ENCODE measurements at regions not wholly inside any gene's neighbourhood (a gene's known extent, or its start where the extent isn't known, plus 50 kb on each side); places are given as distances from the start of the nearest gene placed in this dataset.
A peak's percentile ranks its signal among the peaks of the same experiment; 100 is the strongest.

- H2BK12ac ChIP-seq (ENCODE audit: low read length), result no peak overlapping the region
- no peak overlapping the region for H3K4me2 ChIP-seq (ENCODE audit: insufficient read depth, low read length, poor library complexity, severe bottlenecking)
- no peak overlapping the region for H2AFZ ChIP-seq (ENCODE audit: low read length)
- H2AK5ac ChIP-seq (ENCODE audit: low read depth, low read length), result no peak overlapping the region
- no peak overlapping the region for H4K8ac ChIP-seq (ENCODE audit: low read depth, low read length)
- H2BK5ac ChIP-seq (ENCODE audit: low read length), result no peak overlapping the region
- H4K91ac ChIP-seq (ENCODE audit: low read depth, low read length, poor library complexity), result no peak overlapping the region
- H3K14ac ChIP-seq (ENCODE audit: low read length), result no peak overlapping the region
- no peak overlapping the region for H3K9ac ChIP-seq (ENCODE audit: low read depth, low read length, poor library complexity)
- peaks cover 0 to 3% of the 10 kb centered on the region in 2 donors for H3K9me3 ChIP-seq (replicated peaks in 1 of 2; ENCODE audit: control insufficient read depth in 2 of 2, insufficient read depth in 1 of 2, low read depth in 1 of 2, low read length in 2 of 2)
- DNase-seq (ENCODE audit: low spot score), result no peak
- H2BK15ac ChIP-seq (ENCODE audit: low read length), result no peak overlapping the region
- no CpG with 5 or more reads among the region's 2 CpGs for WGBS, 2 donors (ENCODE audit: extremely low coverage in 2 of 2, insufficient read length in 2 of 2, insufficient replicate concordance in 1 of 2)
- H3K18ac ChIP-seq (ENCODE audit: low read length), result no peak overlapping the region
- no peaks in the 10 kb centered on the region for H3K79me1 ChIP-seq (ENCODE audit: low read depth, low read length)
- H2BK120ac ChIP-seq (ENCODE audit: low read depth, low read length), result no peak overlapping the region
- H3K4me1 ChIP-seq (ENCODE audit: control insufficient read depth in 2 of 2, insufficient read depth in 1 of 2, low read depth in 1 of 2, low read length in 2 of 2), result peaks cover 4 to 8% of the 10 kb centered on the region in 2 donors
- no peak overlapping the region for H3K23ac ChIP-seq (ENCODE audit: low read depth, low read length, poor library complexity)
- H3K4ac ChIP-seq (ENCODE audit: low read length), result no peak overlapping the region
- H3K27me3 ChIP-seq (ENCODE audit: control insufficient read depth in 3 of 3, insufficient read depth in 3 of 3, low read depth in 1 of 3, low read length in 3 of 3), result no peaks in the 10 kb centered on the region
- H3K36me3 ChIP-seq (replicated peaks in 1 of 2; ENCODE audit: control insufficient read depth in 2 of 2, insufficient read depth in 2 of 2, low read length in 2 of 2), result no peaks in the 10 kb centered on the region
- H3K27ac ChIP-seq (replicated peaks; ENCODE audit: low read length), result no peak overlapping the region
- H3K4me3 ChIP-seq (ENCODE audit: low read length in 2 of 2), result no peak overlapping the region
Observed at GRCh38 chr7:49243521-49243920, 319.2 kb downstream of the CDC14C start.

- Histone ChIP-seq H3K4me3 (ENCODE audit: low read length in 2 of 2) (no peak overlapping the region), H2AFZ (ENCODE audit: low read length) (peak overlapping the region; percentile 43), H2AK5ac (ENCODE audit: low read depth, low read length) (no peak overlapping the region), H3K79me1 (ENCODE audit: low read depth, low read length) (no peaks in the 10 kb centered on the region), H3K9ac (ENCODE audit: low read depth, low read length, poor library complexity) (no peak overlapping the region), H2BK5ac (ENCODE audit: low read length) (no peak overlapping the region), H3K18ac (ENCODE audit: low read length) (no peak overlapping the region), H3K9me3 (replicated peaks in 1 of 2; ENCODE audit: control insufficient read depth in 2 of 2, insufficient read depth in 1 of 2, low read depth in 1 of 2, low read length in 2 of 2) (peaks cover 0 to 2% of the 10 kb centered on the region in 2 donors), H3K4me1 (ENCODE audit: control insufficient read depth in 2 of 2, insufficient read depth in 1 of 2, low read depth in 1 of 2, low read length in 2 of 2) (peaks cover 4 to 8% of the 10 kb centered on the region in 2 donors), H3K23ac (ENCODE audit: low read depth, low read length, poor library complexity) (no peak overlapping the region), H4K8ac (ENCODE audit: low read depth, low read length) (no peak overlapping the region), H2BK12ac (ENCODE audit: low read length) (no peak overlapping the region), H3K4me2 (ENCODE audit: insufficient read depth, low read length, poor library complexity, severe bottlenecking) (no peak overlapping the region), H3K14ac (ENCODE audit: low read length) (no peak overlapping the region), H3K4ac (ENCODE audit: low read length) (no peak overlapping the region), H3K36me3 (replicated peaks in 1 of 2; ENCODE audit: control insufficient read depth in 2 of 2, insufficient read depth in 2 of 2, low read length in 2 of 2) (no peaks in the 10 kb centered on the region), H4K91ac (ENCODE audit: low read depth, low read length, poor library complexity) (no peak overlapping the region), H2BK15ac (ENCODE audit: low read length) (no peak overlapping the region), H3K27me3 (ENCODE audit: control insufficient read depth in 3 of 3, insufficient read depth in 3 of 3, low read depth in 1 of 3, low read length in 3 of 3) (no peaks in the 10 kb centered on the region), H3K27ac (replicated peaks; ENCODE audit: low read length) (no peak overlapping the region), H2BK120ac (ENCODE audit: low read depth, low read length) (no peak overlapping the region)
- no CpG with 5 or more reads among the region's 1 CpG for WGBS, 2 donors (ENCODE audit: extremely low coverage in 2 of 2, insufficient read length in 2 of 2, insufficient replicate concordance in 1 of 2)
- no peak for DNase-seq (ENCODE audit: low spot score)
Observed at GRCh38 chr7:49244543-49244942, 320.2 kb downstream of the CDC14C start.

GRCh38 chr7:49245062-49245461, 320.7 kb downstream of the CDC14C start:
- Histone ChIP-seq H2BK15ac (ENCODE audit: low read length) (no peak overlapping the region), H3K36me3 (replicated peaks in 1 of 2; ENCODE audit: control insufficient read depth in 2 of 2, insufficient read depth in 2 of 2, low read length in 2 of 2) (no peaks in the 10 kb centered on the region), H2BK5ac (ENCODE audit: low read length) (no peak overlapping the region), H2BK120ac (ENCODE audit: low read depth, low read length) (no peak overlapping the region), H3K4me2 (ENCODE audit: insufficient read depth, low read length, poor library complexity, severe bottlenecking) (no peak overlapping the region), H3K27me3 (ENCODE audit: control insufficient read depth in 3 of 3, insufficient read depth in 3 of 3, low read depth in 1 of 3, low read length in 3 of 3) (no peaks in the 10 kb centered on the region), H2BK12ac (ENCODE audit: low read length) (no peak overlapping the region), H3K27ac (replicated peaks; ENCODE audit: low read length) (no peak overlapping the region), H3K4ac (ENCODE audit: low read length) (no peak overlapping the region), H2AK5ac (ENCODE audit: low read depth, low read length) (no peak overlapping the region), H3K4me3 (ENCODE audit: low read length in 2 of 2) (no peak overlapping the region), H2AFZ (ENCODE audit: low read length) (peak overlapping the region; percentile 43), H3K9ac (ENCODE audit: low read depth, low read length, poor library complexity) (no peak overlapping the region), H3K79me1 (ENCODE audit: low read depth, low read length) (no peaks in the 10 kb centered on the region), H4K8ac (ENCODE audit: low read depth, low read length) (no peak overlapping the region), H3K14ac (ENCODE audit: low read length) (no peak overlapping the region), H3K23ac (ENCODE audit: low read depth, low read length, poor library complexity) (no peak overlapping the region), H3K4me1 (ENCODE audit: control insufficient read depth in 2 of 2, insufficient read depth in 1 of 2, low read depth in 1 of 2, low read length in 2 of 2) (peaks cover 4 to 8% of the 10 kb centered on the region in 2 donors), H4K91ac (ENCODE audit: low read depth, low read length, poor library complexity) (no peak overlapping the region), H3K18ac (ENCODE audit: low read length) (no peak overlapping the region), H3K9me3 (replicated peaks in 1 of 2; ENCODE audit: control insufficient read depth in 2 of 2, insufficient read depth in 1 of 2, low read depth in 1 of 2, low read length in 2 of 2) (no peaks in the 10 kb centered on the region)
- DNase-seq (ENCODE audit: low spot score), result no peak
- WGBS, 2 donors (ENCODE audit: extremely low coverage in 2 of 2, insufficient read length in 2 of 2, insufficient replicate concordance in 1 of 2), result no CpG with 5 or more reads among the region's 3 CpGs

- no peaks in the 10 kb centered on the region for H3K9me3 ChIP-seq (replicated peaks in 1 of 2; ENCODE audit: control insufficient read depth in 2 of 2, insufficient read depth in 1 of 2, low read depth in 1 of 2, low read length in 2 of 2)
- no CpG with 5 or more reads among the region's 3 CpGs for WGBS, 2 donors (ENCODE audit: extremely low coverage in 2 of 2, insufficient read length in 2 of 2, insufficient replicate concordance in 1 of 2)
- H3K4me3 ChIP-seq (ENCODE audit: low read length in 2 of 2), result no peak overlapping the region
- no peak overlapping the region for H3K27ac ChIP-seq (replicated peaks; ENCODE audit: low read length)
- no peaks in the 10 kb centered on the region for H3K79me1 ChIP-seq (ENCODE audit: low read depth, low read length)
- no peak overlapping the region for H3K4ac ChIP-seq (ENCODE audit: low read length)
- H3K36me3 ChIP-seq (replicated peaks in 1 of 2; ENCODE audit: control insufficient read depth in 2 of 2, insufficient read depth in 2 of 2, low read length in 2 of 2), result no peaks in the 10 kb centered on the region
- H2AK5ac ChIP-seq (ENCODE audit: low read depth, low read length), result no peak overlapping the region
- peaks cover 4 to 8% of the 10 kb centered on the region in 2 donors for H3K4me1 ChIP-seq (ENCODE audit: control insufficient read depth in 2 of 2, insufficient read depth in 1 of 2, low read depth in 1 of 2, low read length in 2 of 2)
- no peak overlapping the region for H3K23ac ChIP-seq (ENCODE audit: low read depth, low read length, poor library complexity)
- H2BK5ac ChIP-seq (ENCODE audit: low read length), result no peak overlapping the region
- H2AFZ ChIP-seq (ENCODE audit: low read length), result peak overlapping the region; percentile 66
- H2BK120ac ChIP-seq (ENCODE audit: low read depth, low read length), result no peak overlapping the region
- H2BK12ac ChIP-seq (ENCODE audit: low read length), result no peak overlapping the region
- H4K91ac ChIP-seq (ENCODE audit: low read depth, low read length, poor library complexity), result no peak overlapping the region
- no peak overlapping the region for H4K8ac ChIP-seq (ENCODE audit: low read depth, low read length)
- H3K18ac ChIP-seq (ENCODE audit: low read length), result no peak overlapping the region
- no peak overlapping the region for H3K14ac ChIP-seq (ENCODE audit: low read length)
- H3K9ac ChIP-seq (ENCODE audit: low read depth, low read length, poor library complexity), result no peak overlapping the region
- no peak for DNase-seq (ENCODE audit: low spot score)
- H3K27me3 ChIP-seq (ENCODE audit: control insufficient read depth in 3 of 3, insufficient read depth in 3 of 3, low read depth in 1 of 3, low read length in 3 of 3), result no peaks in the 10 kb centered on the region
- H2BK15ac ChIP-seq (ENCODE audit: low read length), result no peak overlapping the region
- H3K4me2 ChIP-seq (ENCODE audit: insufficient read depth, low read length, poor library complexity, severe bottlenecking), result no peak overlapping the region
Observed at GRCh38 chr7:49247759-49248158, 323.4 kb downstream of the CDC14C start.

Data from neuronal stem cell (in vitro differentiated cells).